GM23338 (cell line): ENCODE measurements at regions not wholly inside any gene's neighbourhood (a gene's known extent, or its start where the extent isn't known, plus 50 kb on each side); places are given as distances from the start of the nearest gene placed in this dataset.
A peak's percentile ranks its signal among the peaks of the same experiment; 100 is the strongest.

Experiments used
- ATAC-seq: fragments of 200-7000 bp; cut with Tn5 transposase; 3 replicates; pipeline ENCODE4 v1.9.1; 2020
- DNase-seq: peaks from one replicate; pipeline ENCODE4 v3.0.0-alpha.2; 2015; ENCODE audit warnings: low spot score
- H2AFZ ChIP-seq: fragments of 200-600 bp; sonication (generic); 2 replicates; pipeline ENCODE4 v1.8.0; 2016; ENCODE audit warnings: antibody characterized with exemption, mild to moderate bottlenecking, moderate library complexity
- H3F3A ChIP-seq: fragments of 200-600 bp; sonication (generic); replicated peaks from 2 replicates; pipeline ENCODE4 v1.8.0; 2017; ENCODE audit warnings: antibody characterized with exemption, mixed run types, low read depth
- H3K27ac ChIP-seq: fragments of 200-600 bp; sonication (generic); 2 replicates; pipeline ENCODE4 v1.6.1; 2016; ENCODE audit warnings: low read depth
- H3K27me3 ChIP-seq: fragments of 200-600 bp; sonication (generic); 2 replicates; pipeline ENCODE4 v1.8.0; 2016; ENCODE audit warnings: mild to moderate bottlenecking, mixed run types, moderate library complexity; ENCODE audit not compliant: insufficient read depth
- H3K36me3 ChIP-seq: fragments of 200-600 bp; sonication (generic); 2 replicates; pipeline ENCODE4 v1.8.0; 2016; ENCODE audit warnings: mild to moderate bottlenecking; ENCODE audit not compliant: insufficient read depth
- H3K4me1 ChIP-seq: fragments of 200-600 bp; sonication (generic); 2 replicates; pipeline ENCODE4 v1.8.0; 2016; ENCODE audit warnings: mild to moderate bottlenecking, moderate library complexity; ENCODE audit not compliant: insufficient read depth
- H3K4me2 ChIP-seq: fragments of 200-600 bp; sonication (generic); 2 replicates; pipeline ENCODE4 v1.7.1; 2017; ENCODE audit warnings: mixed run types
- H3K4me3 ChIP-seq: fragments of 200-600 bp; sonication (generic); 2 replicates; pipeline ENCODE4 v1.6.1; 2016; ENCODE audit warnings: mixed run types
- H3K79me2 ChIP-seq: fragments of 200-600 bp; sonication (generic); replicated peaks from 2 replicates; pipeline ENCODE4 v1.8.0; 2017; ENCODE audit warnings: mild to moderate bottlenecking; ENCODE audit not compliant: insufficient read depth
- H3K9me2 ChIP-seq: fragments of 200-600 bp; sonication (generic); 2 replicates; pipeline ENCODE4 v1.8.0; 2017; ENCODE audit not compliant: insufficient read depth
- H4K20me1 ChIP-seq: fragments of 200-600 bp; sonication (generic); replicated peaks from 2 replicates; pipeline ENCODE4 v1.8.0; 2017; ENCODE audit warnings: mild to moderate bottlenecking; ENCODE audit not compliant: insufficient read depth
- H3K27ac Mint-ChIP-seq: 2 replicates; pipeline ENCODE4 v1.8.0; 2020; ENCODE audit warnings: inconsistent platforms, mild to moderate bottlenecking, moderate library complexity, mixed read lengths
- H3K27me3 Mint-ChIP-seq: 3 replicates; pipeline ENCODE4 v1.8.0; 2022; ENCODE audit warnings: low read depth, mild to moderate bottlenecking, moderate library complexity, mixed read lengths, inconsistent platforms; ENCODE audit not compliant: insufficient read depth, poor library complexity
- H3K36me3 Mint-ChIP-seq: 3 replicates; pipeline ENCODE4 v1.8.0; 2021; ENCODE audit warnings: low read depth, mild to moderate bottlenecking, inconsistent platforms, moderate library complexity, mixed read lengths
- H3K4me1 Mint-ChIP-seq: 3 replicates; pipeline ENCODE4 v1.8.0; 2020; ENCODE audit warnings: mild to moderate bottlenecking, inconsistent platforms, mixed read lengths
- H3K4me3 Mint-ChIP-seq: 3 replicates; pipeline ENCODE4 v1.8.0; 2021; ENCODE audit warnings: moderate library complexity, mild to moderate bottlenecking, inconsistent platforms, mixed read lengths
- H3K9me3 Mint-ChIP-seq: 3 replicates; pipeline ENCODE4 v1.8.0; 2020; ENCODE audit warnings: moderate library complexity, mild to moderate bottlenecking, inconsistent platforms, mixed read lengths
- CREB1 ChIP-seq: fragments of 250-450 bp; sonication (Bioruptor Pico); IDR thresholded peaks from 2 replicates; pipeline ENCODE4 v1.5.0; 2020; ENCODE audit warnings: low read depth, mild to moderate bottlenecking, moderate library complexity
- CTCF ChIP-seq, 2 experiments: fragments of 200-600 bp in 1 of 2; sonication (generic) in 1 of 2; conservative IDR thresholded peaks; 2 replicates each; pipeline versions ENCODE4 v1.5.1 to v1.6.1; 2016 to 2017; ENCODE audit warnings: antibody characterized with exemption in 2 of 2, low read depth in 2 of 2, mild to moderate bottlenecking in 2 of 2, moderate library complexity in 1 of 2
- ETS1 ChIP-seq: IDR thresholded peaks from 2 replicates; pipeline ENCODE4 v1.6.1; 2016; ENCODE audit warnings: antibody characterized with exemption
- EZH2 ChIP-seq: fragments of 200-600 bp; sonication (generic); IDR thresholded peaks from one replicate; pipeline ENCODE4 v1.8.0; 2017; ENCODE audit warnings: antibody characterized with exemption, mild to moderate bottlenecking, low read depth; ENCODE audit not compliant: unreplicated experiment
- EZH2phosphoT487 ChIP-seq: fragments of 200-600 bp; sonication (generic); IDR thresholded peaks from one replicate; pipeline ENCODE4 v1.8.1; 2018; ENCODE audit warnings: antibody characterized with exemption; ENCODE audit not compliant: unreplicated experiment
- JUNB ChIP-seq: IDR thresholded peaks from one replicate; pipeline ENCODE4 v1.6.1; 2016; ENCODE audit warnings: antibody characterized with exemption; ENCODE audit not compliant: unreplicated experiment
- NANOG ChIP-seq: IDR thresholded peaks from 2 replicates; pipeline ENCODE4 v1.6.1; 2016; ENCODE audit warnings: antibody characterized with exemption, borderline replicate concordance
- POLR2AphosphoS5 ChIP-seq: IDR thresholded peaks from 2 replicates; pipeline ENCODE4 v1.6.1; 2016; ENCODE audit warnings: antibody characterized with exemption, low read depth
- REST ChIP-seq: IDR thresholded peaks from one replicate; pipeline ENCODE4 v1.6.1; 2018; ENCODE audit warnings: antibody characterized with exemption; ENCODE audit not compliant: unreplicated experiment
- ZNF331 ChIP-seq: fragments of 250-450 bp; sonication (Bioruptor Pico); IDR thresholded peaks from 2 replicates; pipeline ENCODE4 v1.5.0; 2020; ENCODE audit warnings: low read depth, mild to moderate bottlenecking, moderate library complexity
- ZNF462 ChIP-seq: fragments of 250-450 bp; sonication (Bioruptor Pico); IDR thresholded peaks from 2 replicates; pipeline ENCODE4 v1.5.0; 2020; ENCODE audit warnings: mild to moderate bottlenecking, moderate library complexity

- no peak for TF ChIP-seq CTCF (conservative IDR thresholded peaks at IDR 0.05; ENCODE audit: low read depth in 2 of 2)
- TF ChIP-seq NANOG = no peak
- TF ChIP-seq EZH2 = no peak
- no peak for TF ChIP-seq JUNB
These were observed 727.3 kb upstream of the LMO3 start (continued) for GRCh38 chr12:17333287-17333686.

- H4K20me1 ChIP-seq = no peaks in the 10 kb centered on the region
- H2AFZ ChIP-seq = peak overlapping the region; percentile 7; the same call in 1 of the 2 replicates
- Mint-ChIP-seq H3K9me3 (no peaks in the 10 kb centered on the region), H3K4me3 (no peak overlapping the region), H3K4me1 (0 out of 3 replicates have a peak, but pooled peaks cover 3% of the 10 kb centered on the region), H3K27ac (no peak overlapping the region), H3K36me3 (no peaks in the 10 kb centered on the region), H3K27me3 (no peaks in the 10 kb centered on the region)
- no peaks in the 10 kb centered on the region for H3K36me3 ChIP-seq
- H3K4me1 ChIP-seq = no peaks in the 10 kb centered on the region
- no peaks in the 10 kb centered on the region for H3K27me3 ChIP-seq
- ATAC-seq = no peak
- no peaks in the 10 kb centered on the region for H3K79me2 ChIP-seq
- DNase-seq = no peak
- H3K27ac ChIP-seq = no peak overlapping the region
- 0 out of 2 replicates have a peak, but pooled peaks cover 5% of the 10 kb centered on the region for H3K9me2 ChIP-seq
- TF ChIP-seq POLR2AphosphoS5 = no peak
- TF ChIP-seq EZH2phosphoT487 = no peak
- TF ChIP-seq ETS1 = no peak
- no peak for TF ChIP-seq NANOG
- TF ChIP-seq EZH2 = no peak
- no peak for TF ChIP-seq ZNF331
- TF ChIP-seq CREB1 (CRISPR knock-in tag) = no peak
- no peak for TF ChIP-seq ZNF462 (CRISPR knock-in tag)
- TF ChIP-seq JUNB = no peak
- TF ChIP-seq REST = no peak
- no peak overlapping the region for H3K4me2 ChIP-seq
- no peaks in the 10 kb centered on the region for H3F3A ChIP-seq
- no peak overlapping the region for H3K4me3 ChIP-seq
These were observed 720.7 kb upstream of the LMO3 start for GRCh38 chr12:17326649-17327048.
